ENCODE measurements at regions not wholly inside any gene's neighbourhood (a gene's known extent, or its start where the extent isn't known, plus 50 kb on each side); places are given as distances from the start of the nearest gene placed in this dataset.

DNA sequence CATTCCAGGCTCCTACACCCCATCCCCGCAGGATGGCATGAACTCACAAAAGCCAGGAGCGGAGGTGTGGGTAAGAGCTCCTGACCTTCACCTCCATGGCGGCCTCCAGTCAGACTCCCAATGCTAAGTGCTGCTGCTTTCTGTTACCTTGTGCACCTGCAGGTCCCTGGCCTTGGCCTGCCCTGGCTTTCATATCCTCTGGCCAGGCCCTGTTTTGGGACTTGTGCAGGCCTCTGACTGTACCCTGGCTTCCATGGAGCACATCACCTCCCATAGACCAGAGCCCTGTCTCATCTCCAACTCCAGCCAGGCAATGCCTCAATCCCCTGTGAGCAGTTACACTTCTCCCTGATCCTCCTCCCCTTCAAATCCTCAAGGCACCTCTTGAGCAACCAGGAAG is 124.5 kb downstream of the MED10 start:
- no peak for TF ChIP-seq POLR2A (IDR thresholded peaks at IDR 0.05; ENCODE audit: low read length)
- TF ChIP-seq GATA1 (IDR thresholded peaks at IDR 0.05; ENCODE audit: low read depth, low read length): no peak

Measured in erythroblast (primary cell).